Progenitor cell of endocrine pancreas (in vitro differentiated cells): ENCODE measurements at regions not wholly inside any gene's neighbourhood (a gene's known extent, or its start where the extent isn't known, plus 50 kb on each side); places are given as distances from the start of the nearest gene placed in this dataset.
A peak's percentile ranks its signal among the peaks of the same experiment; 100 is the strongest.

ENCODE experiments used
- DNase-seq: peaks from one replicate; pipeline ENCODE4 v3.0.0; 2021; ENCODE audit warnings: low spot score; ENCODE audit not compliant: unreplicated experiment
- H3K27ac Mint-ChIP-seq: 2 replicates; pipeline ENCODE4 v1.8.0; 2021; ENCODE audit warnings: mild to moderate bottlenecking, moderate library complexity, mixed read lengths
- H3K27me3 Mint-ChIP-seq: 2 replicates; pipeline ENCODE4 v1.8.0; 2021; ENCODE audit warnings: mixed read lengths
- H3K36me3 Mint-ChIP-seq: 2 replicates; pipeline ENCODE4 v1.8.0; 2022; ENCODE audit warnings: mixed read lengths; ENCODE audit not compliant: insufficient read depth
- H3K4me1 Mint-ChIP-seq: 2 replicates; pipeline ENCODE4 v1.8.0; 2021; ENCODE audit warnings: low read depth, mixed read lengths
- H3K4me3 Mint-ChIP-seq: 2 replicates; pipeline ENCODE4 v1.8.0; 2021; ENCODE audit warnings: low read depth, mild to moderate bottlenecking, moderate library complexity, mixed read lengths
- H3K9me3 Mint-ChIP-seq: 2 replicates; pipeline ENCODE4 v1.8.0; 2021; ENCODE audit warnings: low read depth, mixed read lengths
- CTCF ChIP-seq: fragments of 200-600 bp; sonication (generic); IDR thresholded peaks from one replicate; pipeline ENCODE4 v1.5.0; 2021; ENCODE audit warnings: antibody characterized with exemption, mild to moderate bottlenecking; ENCODE audit not compliant: unreplicated experiment

- Mint-ChIP-seq H3K36me3 (no peaks in the 10 kb centered on the region), H3K4me3 (no peak overlapping the region), H3K4me1 (no peaks in the 10 kb centered on the region), H3K27ac (no peak overlapping the region), H3K27me3 (peaks cover 4% of the 10 kb centered on the region), H3K9me3 (no peaks in the 10 kb centered on the region)
- no peak for DNase-seq
- TF ChIP-seq CTCF: peak; percentile 28
Measured at GRCh38 chr1:88009916-88010315, 674.2 kb upstream of the PKN2 start.

GRCh38 chr1:88013485-88013884 lies 670.6 kb upstream of the PKN2 start:
- TF ChIP-seq CTCF: no peak
- Mint-ChIP-seq H3K27ac (no peak overlapping the region), H3K36me3 (no peaks in the 10 kb centered on the region), H3K4me3 (no peak overlapping the region), H3K4me1 (no peaks in the 10 kb centered on the region), H3K27me3 (peaks cover 4% of the 10 kb centered on the region), H3K9me3 (no peaks in the 10 kb centered on the region)
- DNase-seq: no peak

GRCh38 chr1:88014131-88014530 lies 669.9 kb upstream of the PKN2 start:
- Mint-ChIP-seq H3K9me3 (no peaks in the 10 kb centered on the region), H3K4me3 (no peak overlapping the region), H3K27me3 (peaks cover 4% of the 10 kb centered on the region)

GRCh38 chr1:88016947-88017346 lies 667.1 kb upstream of the PKN2 start:
- Mint-ChIP-seq H3K9me3 (no peaks in the 10 kb centered on the region), H3K36me3 (no peaks in the 10 kb centered on the region), H3K27ac (no peak overlapping the region), H3K4me3 (no peak overlapping the region), H3K27me3 (no peaks in the 10 kb centered on the region), H3K4me1 (no peaks in the 10 kb centered on the region)
- no peak for TF ChIP-seq CTCF
- DNase-seq: no peak

More at GRCh38 chr1:88014131-88014530, 669.9 kb upstream of the PKN2 start:
- no peaks in the 10 kb centered on the region for H3K4me1 Mint-ChIP-seq
- no peak for DNase-seq
- no peak overlapping the region for H3K27ac Mint-ChIP-seq
- TF ChIP-seq CTCF: no peak
- no peaks in the 10 kb centered on the region for H3K36me3 Mint-ChIP-seq

GRCh38 chr1:88021529-88021928 lies 662.5 kb upstream of the PKN2 start:
- Mint-ChIP-seq H3K4me1 (no peaks in the 10 kb centered on the region), H3K36me3 (no peaks in the 10 kb centered on the region), H3K27ac (no peak overlapping the region), H3K9me3 (peaks cover 6% of the 10 kb centered on the region), H3K27me3 (no peaks in the 10 kb centered on the region), H3K4me3 (no peak overlapping the region)
- TF ChIP-seq CTCF: no peak
- no peak for DNase-seq
